ENCODE measurements at regions not wholly inside any gene's neighbourhood (a gene's known extent, or its start where the extent isn't known, plus 50 kb on each side); places are given as distances from the start of the nearest gene placed in this dataset.

DNA sequence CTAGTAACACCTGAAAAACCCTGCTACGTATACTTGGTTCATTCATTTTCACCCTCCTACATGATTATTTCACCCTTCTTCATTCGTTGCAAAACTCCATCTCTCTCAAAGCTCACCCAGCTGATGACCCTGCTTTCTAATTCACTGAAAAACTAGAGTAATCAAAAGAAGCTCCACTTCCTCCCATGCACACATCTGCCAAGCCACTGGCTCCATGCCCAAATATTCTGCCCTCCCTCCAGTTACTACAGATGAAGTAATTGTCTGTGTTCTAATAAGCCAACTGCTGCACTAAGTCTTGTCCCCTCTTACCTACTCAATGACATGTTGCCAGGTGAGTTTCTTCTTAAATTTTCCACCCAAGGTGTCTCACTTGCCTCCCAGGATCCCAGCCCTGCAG is 96.9 kb upstream of the CCDC71L start:
- TF ChIP-seq ZNF274 (IDR thresholded peaks at IDR 0.05; ENCODE audit: low read depth, low read length) (no peak), SUZ12 (IDR thresholded peaks at IDR 0.05; ENCODE audit: extremely low read depth, insufficient read depth, insufficient read length) (no peak)
